Erythroblast (primary cell): ENCODE measurements at regions not wholly inside any gene's neighbourhood (a gene's known extent, or its start where the extent isn't known, plus 50 kb on each side); places are given as distances from the start of the nearest gene placed in this dataset.
"Not testable (repeated sequence)": the region's sequence is repeated elsewhere in the genome, so short reads cannot be mapped to it uniquely, and the experiment has no call there.

ENCODE experiments used
- DNase-seq, 2 experiments: peaks; one replicate each; lab custom pipeline; 2025; lab: John Stamatoyannopoulos, UW
- GATA1 ChIP-seq: IDR thresholded peaks from 2 replicates; pipeline ENCODE4 v1.6.1; 2011; ENCODE audit warnings: low read depth, mild to moderate bottlenecking, control low read depth, low read length, moderate library complexity
- POLR2A ChIP-seq: IDR thresholded peaks from 2 replicates; pipeline ENCODE4 v1.6.1; 2011; ENCODE audit warnings: mild to moderate bottlenecking, low read length

DNA sequence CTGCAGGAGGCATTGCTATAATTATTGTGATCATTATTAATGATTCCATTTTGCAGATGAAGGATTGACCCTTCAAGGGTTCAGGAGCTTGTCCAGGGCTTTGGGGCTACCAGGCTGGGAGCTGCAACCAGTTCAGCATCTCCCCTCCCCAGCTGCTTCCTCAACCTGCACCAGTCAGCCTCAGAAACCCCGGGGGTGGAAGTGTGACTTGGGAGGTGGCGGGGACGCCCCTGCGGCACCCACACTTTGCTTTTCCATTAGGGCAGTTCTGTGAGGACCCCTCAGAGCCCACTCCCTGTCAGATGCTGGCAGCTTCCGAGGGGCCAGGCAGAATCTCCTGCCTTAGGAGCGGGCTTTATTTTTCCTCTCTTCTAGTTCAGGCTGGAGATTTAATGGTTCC is 85.6 kb downstream of the OLFM1 start:
- no peak for DNase-seq
- no peak for TF ChIP-seq GATA1

DNA sequence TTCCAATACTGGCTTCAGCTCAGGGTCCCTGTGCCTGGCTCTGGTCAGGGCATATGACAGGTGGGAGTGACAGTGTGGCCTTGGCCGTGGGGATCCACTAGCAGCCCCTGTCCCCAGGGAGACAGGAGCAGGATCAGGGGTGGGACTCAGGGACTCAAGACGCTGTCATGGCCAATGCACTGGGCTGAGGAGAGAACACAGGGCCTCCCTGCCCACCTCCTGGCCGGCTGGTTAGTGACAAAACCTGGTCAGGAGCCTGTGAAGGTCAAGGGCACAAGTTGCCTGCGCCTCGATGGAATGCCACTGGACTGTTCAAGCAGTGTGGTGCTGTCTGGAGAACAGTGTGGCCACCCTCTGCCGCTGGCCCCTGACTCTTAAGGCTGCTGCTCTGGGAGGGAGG is 86.8 kb downstream of the OLFM1 start:
- TF ChIP-seq GATA1 (no peak), POLR2A (no peak)
- DNase-seq: no peak

DNA sequence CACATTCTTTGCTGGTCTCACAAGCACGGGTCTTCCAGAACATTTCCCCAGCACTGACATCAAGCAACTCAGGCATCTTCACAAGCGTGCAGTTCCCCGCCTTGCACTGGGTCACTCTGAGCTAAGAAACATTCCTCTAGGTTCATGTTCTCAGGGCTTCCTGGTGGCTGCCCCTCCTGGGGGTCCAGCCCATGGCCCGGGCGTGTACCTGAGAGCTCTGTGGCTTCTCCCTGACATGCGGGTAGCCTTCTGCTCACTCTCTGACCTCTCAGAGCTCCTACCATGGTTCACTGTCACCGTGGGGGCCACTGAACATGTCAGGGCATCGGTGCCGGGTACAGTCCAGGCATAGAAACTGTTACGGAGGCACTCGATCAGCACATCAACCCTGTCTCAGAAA is 87.5 kb downstream of the OLFM1 start:
- DNase-seq: no peak
- TF ChIP-seq POLR2A (no peak), GATA1 (no peak)

DNA sequence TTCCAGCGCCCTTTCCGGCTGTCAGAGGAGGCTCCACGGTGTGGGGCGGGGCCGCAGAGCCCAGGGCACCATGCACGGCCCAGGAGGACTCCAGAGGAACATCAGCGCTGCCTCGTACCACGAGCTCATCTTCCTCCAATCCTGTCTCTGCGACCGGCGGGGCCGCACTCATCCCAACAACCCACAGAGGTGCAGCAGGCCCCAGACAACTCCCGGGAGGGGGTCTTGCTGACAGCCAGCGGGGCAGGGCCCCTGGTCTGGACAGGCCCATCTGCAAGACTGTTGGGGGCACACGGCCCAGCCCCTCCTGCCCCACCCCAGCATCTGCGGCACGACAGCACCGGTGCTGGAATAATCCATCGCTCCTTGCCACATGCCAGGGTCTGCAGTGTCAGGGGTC is 88.8 kb downstream of the OLFM1 start:
- TF ChIP-seq POLR2A (no peak), GATA1 (no peak)
- no peak for DNase-seq

DNA sequence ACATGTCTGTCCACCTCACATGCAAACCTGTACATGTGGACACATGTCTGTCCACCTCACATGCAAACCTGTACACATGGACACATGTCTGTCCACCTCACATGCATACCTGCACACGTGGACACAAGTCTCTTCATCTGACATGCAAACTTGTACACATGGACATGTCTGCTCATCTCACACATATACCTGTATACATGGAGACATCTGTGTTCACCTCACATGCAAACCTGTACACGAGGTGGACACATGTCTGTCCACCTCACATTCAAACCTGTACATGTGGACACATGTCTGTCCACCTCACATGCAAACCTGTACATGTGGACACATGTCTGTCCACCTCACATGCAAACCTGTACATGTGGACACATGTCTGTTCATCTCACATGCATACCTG is 90.1 kb downstream of the OLFM1 start:
- DNase-seq: not testable (repeated sequence)

DNA sequence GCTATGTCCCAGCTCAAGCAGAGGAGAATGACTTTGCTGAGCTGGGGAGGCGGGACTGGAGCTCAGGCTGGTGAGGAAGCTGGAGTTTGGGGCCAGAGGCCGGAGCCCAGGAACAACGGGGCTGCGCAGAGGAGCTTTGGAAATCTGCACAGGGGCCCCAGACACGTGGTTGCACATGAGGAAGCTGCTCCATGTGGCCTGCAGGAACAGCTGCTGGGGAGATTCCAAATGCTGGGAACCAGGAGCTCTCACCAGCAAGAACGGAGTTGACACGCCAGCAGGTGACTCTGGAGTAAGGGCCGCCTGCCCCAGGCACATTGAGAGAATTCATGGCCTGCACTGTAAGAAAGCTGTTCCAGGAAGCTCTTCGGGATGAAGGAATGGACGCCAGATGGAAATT is 91.0 kb downstream of the OLFM1 start:
- DNase-seq: no peak
- TF ChIP-seq GATA1: no peak
- TF ChIP-seq POLR2A: no peak

DNA sequence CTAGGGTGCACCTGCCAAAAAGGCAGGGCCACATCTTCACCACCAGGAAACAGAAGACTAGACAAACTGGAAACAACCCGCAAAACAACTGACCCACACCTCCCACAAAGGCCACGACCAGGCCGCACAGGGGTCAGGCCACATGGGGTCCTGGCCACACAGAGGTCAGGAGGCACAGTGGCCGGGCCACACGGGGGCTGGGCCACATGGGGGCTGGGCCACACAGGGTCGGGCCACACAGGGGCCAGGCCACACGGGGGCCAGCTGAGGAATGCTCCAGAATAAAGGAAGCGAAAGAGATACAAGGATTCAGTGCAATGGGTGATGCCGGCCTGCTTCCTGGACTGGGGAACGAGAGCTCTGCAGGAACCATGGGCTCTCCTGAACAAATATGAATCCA is 91.6 kb downstream of the OLFM1 start:
- DNase-seq: no peak
- no peak for TF ChIP-seq GATA1
- no peak for TF ChIP-seq POLR2A

DNA sequence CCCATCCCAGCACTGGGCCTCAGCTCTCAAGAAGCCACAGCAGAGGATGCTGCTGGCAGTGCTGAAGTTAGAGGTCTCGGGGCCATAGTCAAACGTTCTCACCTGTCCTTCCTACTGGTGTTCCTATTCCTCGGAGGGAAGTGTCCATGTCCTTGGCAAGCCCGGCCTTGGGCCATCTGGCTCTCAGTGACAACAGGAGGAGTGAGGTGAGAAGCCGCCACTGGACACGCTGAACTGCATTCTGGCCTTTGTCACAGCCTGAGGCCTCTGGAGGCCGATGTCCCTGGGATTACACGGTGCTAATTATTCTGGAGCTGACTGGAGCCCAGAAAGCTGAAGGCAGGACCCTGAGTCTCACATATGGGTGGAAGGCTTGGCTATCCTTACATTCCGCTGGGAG is 92.5 kb downstream of the OLFM1 start:
- TF ChIP-seq POLR2A: no peak
- TF ChIP-seq GATA1: no peak
- DNase-seq: no peak

DNA sequence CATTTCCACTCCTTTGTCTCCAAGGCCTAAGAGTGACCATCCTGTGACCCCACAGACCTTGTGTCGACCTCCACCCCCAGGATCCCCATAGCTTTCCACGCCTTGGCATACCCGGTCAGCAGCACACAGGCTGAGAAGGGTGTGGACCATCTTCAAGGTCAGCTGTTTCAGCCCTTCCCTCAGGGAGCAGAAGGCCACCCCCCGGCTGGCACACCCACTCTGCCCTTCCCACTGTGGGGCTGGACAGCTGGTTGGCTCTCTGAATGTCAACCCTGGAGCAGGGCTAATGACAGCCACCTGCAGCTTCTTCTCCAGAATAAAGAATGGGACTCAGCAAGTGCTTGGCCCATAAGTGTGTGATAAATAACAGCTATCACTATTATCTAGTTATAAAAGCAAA is 93.1 kb downstream of the OLFM1 start:
- DNase-seq: no peak
- TF ChIP-seq GATA1: no peak
- TF ChIP-seq POLR2A: no peak

DNA sequence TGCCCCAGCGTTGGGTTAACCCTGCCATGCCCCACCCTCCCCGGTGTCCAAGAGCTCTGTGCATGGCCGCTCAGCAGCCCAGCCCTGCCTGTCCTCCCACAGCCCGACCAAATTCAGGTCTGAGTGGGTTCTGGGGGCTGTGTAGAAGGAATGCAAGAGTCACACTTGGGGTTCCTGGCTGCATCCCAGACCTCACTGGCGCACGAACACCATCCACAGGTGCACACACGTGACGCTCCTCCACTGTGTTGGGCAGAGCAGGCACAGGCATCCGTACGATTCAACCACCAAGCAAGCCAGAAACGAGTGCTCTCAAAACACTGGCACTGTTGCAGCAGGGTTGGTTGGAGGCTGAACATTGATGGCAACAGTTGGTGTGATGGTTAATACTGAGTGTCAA is 93.9 kb downstream of the OLFM1 start:
- no peak for TF ChIP-seq GATA1
- TF ChIP-seq POLR2A: no peak
- no peak for DNase-seq

DNA sequence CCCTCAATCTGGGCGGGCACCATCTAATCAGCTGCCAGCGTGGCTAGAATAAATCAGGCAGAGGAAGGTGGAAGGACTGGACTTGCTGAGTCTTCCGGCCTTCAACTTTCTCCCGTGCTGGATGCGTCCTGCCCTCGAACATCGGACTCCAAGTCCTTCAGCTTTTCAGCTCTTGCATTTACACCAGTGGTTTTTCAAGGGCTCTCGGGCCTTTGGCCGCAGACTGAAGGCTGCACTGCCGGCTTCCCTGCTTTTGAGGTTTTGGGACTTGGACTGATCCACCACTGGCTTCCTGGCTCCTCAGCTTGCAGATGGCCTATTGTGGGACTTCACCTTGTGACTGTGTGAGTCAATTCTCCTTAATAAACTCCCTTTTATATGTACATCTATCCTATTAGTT is 94.4 kb downstream of the OLFM1 start:
- DNase-seq: not testable (repeated sequence)

DNA sequence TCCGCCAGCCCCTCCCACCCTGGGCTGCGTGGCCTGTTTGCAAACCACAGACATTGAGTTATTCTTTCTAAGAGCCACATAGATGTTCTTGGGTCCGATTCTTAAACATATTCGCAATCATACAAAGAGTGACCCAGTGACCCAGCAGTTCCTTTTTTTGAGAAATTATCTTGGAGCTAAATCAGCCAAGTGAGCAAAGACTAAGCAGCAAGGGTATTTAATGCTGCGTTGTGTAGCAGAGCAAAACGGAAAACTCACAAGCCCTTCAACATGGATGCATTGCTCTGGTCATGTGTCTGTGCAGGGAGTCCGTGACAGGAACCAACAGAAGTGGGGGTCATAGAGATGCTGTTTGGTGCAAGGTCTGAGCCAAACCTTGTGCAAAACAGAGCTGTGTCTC is 95.6 kb downstream of the OLFM1 start:
- no peak for DNase-seq
- no peak for TF ChIP-seq GATA1
- TF ChIP-seq POLR2A: no peak

DNA sequence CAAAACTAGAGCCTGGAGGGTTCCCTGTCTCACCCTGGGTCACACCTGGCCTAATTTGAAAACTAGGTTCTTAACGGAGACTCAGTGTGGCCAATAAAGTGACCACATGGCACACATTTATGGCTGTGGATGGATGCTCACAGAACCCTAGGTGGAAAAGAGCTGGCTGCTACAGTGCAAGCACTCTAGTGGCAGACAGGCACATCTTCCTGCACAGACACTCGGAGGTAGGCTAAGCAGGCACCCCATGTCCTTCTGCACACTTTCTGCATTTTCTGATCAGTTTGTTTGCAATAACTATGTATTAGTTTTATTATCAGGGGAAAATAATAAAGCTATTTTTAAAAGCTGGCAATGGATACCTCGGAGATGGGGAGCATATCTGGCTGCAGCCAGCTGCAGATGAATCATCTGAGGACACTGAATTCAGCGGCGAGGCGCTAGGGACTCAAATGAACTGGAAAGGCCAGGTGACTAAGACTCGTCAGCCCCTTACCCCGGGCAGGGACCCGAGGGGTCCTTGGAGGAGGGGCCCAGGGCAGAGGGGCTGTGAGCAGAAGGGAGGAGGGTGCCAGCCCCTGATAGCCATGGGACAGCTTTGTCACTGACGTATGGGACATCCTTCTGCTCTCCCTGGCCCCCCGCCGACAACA is 96.2 kb downstream of the OLFM1 start:
- TF ChIP-seq POLR2A (no peak), GATA1 (no peak)
- DNase-seq: no peak

DNA sequence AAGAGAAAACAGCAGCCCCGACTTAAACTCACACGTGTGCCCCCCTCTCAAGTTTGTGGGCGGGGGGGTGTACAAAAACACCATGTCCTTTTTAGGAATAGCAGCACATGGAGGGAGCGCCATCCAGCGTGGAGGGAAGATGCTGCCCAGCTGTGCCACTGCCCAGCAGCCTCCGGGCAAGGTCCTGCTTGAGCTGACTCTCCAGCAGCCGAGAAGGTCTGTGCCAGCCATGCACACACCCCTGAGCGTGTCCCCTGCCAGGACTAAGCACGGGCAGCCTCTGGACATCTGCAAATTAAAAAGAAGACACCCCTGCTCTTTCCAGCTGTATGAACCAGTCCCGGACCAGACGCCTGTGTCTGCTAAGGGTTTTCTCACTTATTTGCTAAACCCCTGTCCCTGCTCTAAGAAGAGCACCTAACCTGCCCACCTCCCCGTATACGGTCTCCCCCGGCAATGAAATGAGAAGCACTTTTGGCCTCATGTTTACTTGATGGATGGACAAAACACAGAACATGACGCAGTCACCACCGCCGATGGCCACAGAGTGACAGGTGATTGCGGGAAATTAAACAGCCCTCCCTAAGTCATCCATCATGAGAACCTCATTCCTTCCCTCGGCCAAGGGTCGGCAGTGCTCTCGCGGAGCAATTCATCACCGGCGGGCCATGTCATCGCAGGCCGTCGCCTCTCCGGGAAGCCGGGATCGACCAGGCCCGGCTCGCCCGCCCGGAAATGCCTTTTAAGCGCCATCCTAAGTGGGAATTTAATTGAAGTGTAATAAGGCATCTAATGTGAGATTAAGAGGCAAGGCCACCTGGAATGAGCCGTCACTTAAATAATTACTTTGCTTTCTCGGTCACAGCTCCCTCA is 96.9 kb downstream of the OLFM1 start:
- no peak for DNase-seq
- no peak for TF ChIP-seq GATA1
- TF ChIP-seq POLR2A: no peak

DNA sequence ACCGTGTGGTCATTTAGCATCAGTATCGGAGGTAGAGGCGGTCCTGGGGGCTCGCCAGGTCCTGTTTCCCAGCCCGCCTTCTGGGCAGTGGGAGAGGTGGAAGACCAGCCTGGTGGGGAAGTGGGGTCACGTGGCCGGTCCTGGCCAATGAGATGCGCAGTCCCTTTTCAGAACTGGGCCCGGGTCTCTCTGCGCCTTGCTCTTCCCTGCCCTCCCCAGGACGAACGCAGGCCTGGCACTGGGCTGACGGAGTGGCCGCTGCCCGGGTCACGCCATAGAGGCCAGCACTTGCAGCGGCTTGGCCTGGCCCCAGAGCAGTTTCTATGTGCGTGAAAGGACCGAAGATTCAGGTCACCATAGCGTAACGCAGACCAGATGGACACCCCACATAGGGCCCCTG is 97.6 kb downstream of the OLFM1 start:
- no peak for DNase-seq
- TF ChIP-seq POLR2A (no peak), GATA1 (no peak)
